ENCODE measurements at regions not wholly inside any gene's neighbourhood (a gene's known extent, or its start where the extent isn't known, plus 50 kb on each side); places are given as distances from the start of the nearest gene placed in this dataset.

- Mint-ChIP-seq H3K27ac (no peak overlapping the region), H3K4me1 (no peaks in the 10 kb centered on the region), H3K9me3 (ENCODE audit: insufficient read depth) (peaks cover 2% of the 10 kb centered on the region), H3K27me3 (no peaks in the 10 kb centered on the region), H3K4me3 (no peak overlapping the region)
- no peaks in the 10 kb centered on the region for H3K27me3 ChIP-seq (replicated peaks in 1 of 4; ENCODE audit: control extremely low read depth in 1 of 4, control insufficient read depth in 3 of 4, insufficient read depth in 4 of 4, low read length in 3 of 4)
- ATAC-seq (ENCODE audit: low read depth) (no peak), DNase-seq (no peak)
- ChIA-PET POLR2A (no interaction called here), CTCF (no interaction called here)
- WGBS (ENCODE audit: insufficient coverage) = no CpG with 5 or more reads among the region's 1 CpG
- H2AFZ ChIP-seq (ENCODE audit: insufficient read depth, low read depth, low read length, poor library complexity, severe bottlenecking) = no peak overlapping the region
- no peak overlapping the region for H3K27ac ChIP-seq (ENCODE audit: low read length in 2 of 2)
- no peaks in the 10 kb centered on the region for H3K36me3 ChIP-seq (replicated peaks in 1 of 2; ENCODE audit: control extremely low read depth in 1 of 2, control insufficient read depth in 1 of 2, extremely low read depth in 1 of 2, insufficient read depth in 2 of 2, low read length in 1 of 2)
- no peak for TF ChIP-seq EZH2 (IDR thresholded peaks at IDR 0.05; ENCODE audit: borderline replicate concordance, insufficient read depth, low read depth, low read length, poor library complexity, severe bottlenecking)
- TF ChIP-seq CTCF (IDR thresholded peaks at IDR 0.05) = no peak
- H3K9ac ChIP-seq (ENCODE audit: low read length) = no peak overlapping the region
- no peaks in the 10 kb centered on the region for H3K4me1 ChIP-seq (ENCODE audit: control insufficient read depth in 2 of 2, insufficient read depth in 2 of 2, low read length in 2 of 2)
- H3K79me2 ChIP-seq (ENCODE audit: control insufficient read depth, insufficient read depth, low read length) = no peaks in the 10 kb centered on the region
- no peak overlapping the region for H3K4me2 ChIP-seq (replicated peaks; ENCODE audit: low read depth, low read length, poor library complexity, severe bottlenecking)
- intact Hi-C loops (cut with micrococcal nuclease) = no loop called here
- H3K4me3 ChIP-seq (ENCODE audit: control extremely low read depth in 1 of 5, extremely low read depth in 1 of 5, insufficient read depth in 1 of 5, low read depth in 2 of 5, low read length in 4 of 5) = no peak overlapping the region
- H3K9me3 ChIP-seq (ENCODE audit: control extremely low read depth in 1 of 3, control insufficient read depth in 2 of 3, insufficient read depth in 1 of 3, low read length in 2 of 3) = no peaks in the 10 kb centered on the region
- no peaks in the 10 kb centered on the region for H4K20me1 ChIP-seq (ENCODE audit: control insufficient read depth, insufficient read depth, low read length, poor library complexity, severe bottlenecking)
Observed at GRCh38 chr12:97946701-97947100, 484.1 kb downstream of the RMST start.

- H3K4me1 ChIP-seq (ENCODE audit: control insufficient read depth in 2 of 2, insufficient read depth in 2 of 2, low read length in 2 of 2) = no peaks in the 10 kb centered on the region
- H3K9ac ChIP-seq (ENCODE audit: low read length) = no peak overlapping the region
- H4K20me1 ChIP-seq (ENCODE audit: control insufficient read depth, insufficient read depth, low read length, poor library complexity, severe bottlenecking) = no peaks in the 10 kb centered on the region
- H3K4me3 ChIP-seq (ENCODE audit: control extremely low read depth in 1 of 5, extremely low read depth in 1 of 5, insufficient read depth in 1 of 5, low read depth in 2 of 5, low read length in 4 of 5) = no peak overlapping the region
- H3K27me3 ChIP-seq (replicated peaks in 1 of 4; ENCODE audit: control extremely low read depth in 1 of 4, control insufficient read depth in 3 of 4, insufficient read depth in 4 of 4, low read length in 3 of 4) = no peaks in the 10 kb centered on the region
- no peak for TF ChIP-seq EZH2 (IDR thresholded peaks at IDR 0.05; ENCODE audit: borderline replicate concordance, insufficient read depth, low read depth, low read length, poor library complexity, severe bottlenecking)
- no peak for TF ChIP-seq CTCF (IDR thresholded peaks at IDR 0.05)
- H3K9me3 ChIP-seq (ENCODE audit: control extremely low read depth in 1 of 3, control insufficient read depth in 2 of 3, insufficient read depth in 1 of 3, low read length in 2 of 3) = no peaks in the 10 kb centered on the region
- intact Hi-C loops (cut with micrococcal nuclease) = no loop called here
- H3K27ac ChIP-seq (ENCODE audit: low read length in 2 of 2) = no peak overlapping the region
- no peak overlapping the region for H3K4me2 ChIP-seq (replicated peaks; ENCODE audit: low read depth, low read length, poor library complexity, severe bottlenecking)
- H3K4me3 Mint-ChIP-seq = no peak overlapping the region
- no CpG with 5 or more reads among the region's 2 CpGs for WGBS (ENCODE audit: insufficient coverage)
- no peak overlapping the region for H3K27ac Mint-ChIP-seq
- POLR2A ChIA-PET = no interaction called here
- no peaks in the 10 kb centered on the region for H3K36me3 ChIP-seq (replicated peaks in 1 of 2; ENCODE audit: control extremely low read depth in 1 of 2, control insufficient read depth in 1 of 2, extremely low read depth in 1 of 2, insufficient read depth in 2 of 2, low read length in 1 of 2)
- peaks cover 2% of the 10 kb centered on the region for H3K9me3 Mint-ChIP-seq (ENCODE audit: insufficient read depth)
- no peak for DNase-seq
- CTCF ChIA-PET = no interaction called here
- no peak for ATAC-seq (ENCODE audit: low read depth)
- H2AFZ ChIP-seq (ENCODE audit: insufficient read depth, low read depth, low read length, poor library complexity, severe bottlenecking) = no peak overlapping the region
- no peaks in the 10 kb centered on the region for H3K79me2 ChIP-seq (ENCODE audit: control insufficient read depth, insufficient read depth, low read length)
- no peaks in the 10 kb centered on the region for H3K4me1 Mint-ChIP-seq
- H3K27me3 Mint-ChIP-seq = no peaks in the 10 kb centered on the region
Observed at GRCh38 chr12:97948591-97948990, 486.0 kb downstream of the RMST start.
